A673 (cell line): ENCODE measurements at regions not wholly inside any gene's neighbourhood (a gene's known extent, or its start where the extent isn't known, plus 50 kb on each side); places are given as distances from the start of the nearest gene placed in this dataset.

Source experiments
- BruUV-seq: library from RNA; stranded (reverse); fragments of 400-500 nt; replicated peaks from 2 replicates; lab custom pipeline; 2021; lab: Mats Ljungman, UMichigan
- CTCF ChIA-PET: fragments of 300-600 bp; sonication (Branson Sonifier 250); formaldehyde crosslinking; loops from one replicate; lab custom pipeline; 2022; ENCODE audit warnings: antibody characterized with exemption; lab: Charles Lee
- POLR2A ChIA-PET: fragments of 300-600 bp; sonication (Branson Sonifier 250); formaldehyde crosslinking; loops from one replicate; lab custom pipeline; 2022; ENCODE audit warnings: antibody characterized with exemption; ENCODE audit not compliant: low non-redundant PET; lab: Charles Lee
- DNase-seq: peaks from one replicate; pipeline ENCODE4 v3.0.0-alpha.2; 2015; ENCODE audit warnings: low spot score
- H3K27ac ChIP-seq: fragments of 200-600 bp; sonication (generic); 2 replicates; pipeline ENCODE4 v1.5.1; 2016; ENCODE audit warnings: mixed run types, low read depth, mild to moderate bottlenecking, mixed read lengths, antibody characterized with exemption, low read length; ENCODE audit not compliant: poor library complexity, severe bottlenecking
- H3K27me3 ChIP-seq: fragments of 200-600 bp; sonication (generic); replicated peaks from 2 replicates; pipeline ENCODE4 v1.6.1; 2017; ENCODE audit warnings: mixed run types, low read depth, mild to moderate bottlenecking, mixed read lengths, antibody characterized with exemption, low read length; ENCODE audit not compliant: insufficient read depth, poor library complexity
- H3K36me3 ChIP-seq: fragments of 200-600 bp; sonication (generic); 2 replicates; pipeline ENCODE4 v1.6.1; 2016; ENCODE audit warnings: mixed run types, mild to moderate bottlenecking, mixed read lengths, antibody characterized with exemption, low read length; ENCODE audit not compliant: insufficient read depth, poor library complexity, severe bottlenecking
- H3K4me1 ChIP-seq: fragments of 200-600 bp; sonication (generic); 2 replicates; pipeline ENCODE4 v1.6.1; 2017; ENCODE audit warnings: mixed run types, mild to moderate bottlenecking, mixed read lengths, antibody characterized with exemption, low read length; ENCODE audit not compliant: insufficient read depth, poor library complexity, severe bottlenecking
- H3K4me3 ChIP-seq: fragments of 200-600 bp; sonication (generic); 2 replicates; pipeline ENCODE4 v1.5.1; 2016; ENCODE audit warnings: low read depth, mixed run types, mild to moderate bottlenecking, mixed read lengths, low read length; ENCODE audit not compliant: poor library complexity, severe bottlenecking
- H3K9me3 ChIP-seq: fragments of 200-600 bp; sonication (generic); 2 replicates; pipeline ENCODE4 v1.6.1; 2016; ENCODE audit warnings: mixed run types, low read depth, mild to moderate bottlenecking, mixed read lengths, antibody characterized with exemption, low read length; ENCODE audit not compliant: poor library complexity, severe bottlenecking
- EZH2 ChIP-seq: fragments of 200-600 bp; sonication (generic); IDR thresholded peaks from 2 replicates; pipeline ENCODE4 v1.6.1; 2017; ENCODE audit warnings: borderline replicate concordance, low read depth, mild to moderate bottlenecking, mixed read lengths, antibody characterized with exemption, low read length; ENCODE audit not compliant: poor library complexity, severe bottlenecking
- intact Hi-C: fragments of 100-400 bp; cut with micrococcal nuclease; formaldehyde crosslinking; loops from one replicate; pipeline ENCODE4 v1.10.0; 2022; ENCODE audit not compliant: unreplicated experiment
- TF ChIP-seq, protein P1 (sequence below): fragments of 300-800, 200-600 bp; sonication (generic); conservative IDR thresholded peaks from 2 replicates; pipeline ENCODE4 v1.5.1; 2017; ENCODE audit warnings: low read depth, mild to moderate bottlenecking, antibody characterized with exemption, low read length, moderate library complexity, mixed read lengths

DNA sequence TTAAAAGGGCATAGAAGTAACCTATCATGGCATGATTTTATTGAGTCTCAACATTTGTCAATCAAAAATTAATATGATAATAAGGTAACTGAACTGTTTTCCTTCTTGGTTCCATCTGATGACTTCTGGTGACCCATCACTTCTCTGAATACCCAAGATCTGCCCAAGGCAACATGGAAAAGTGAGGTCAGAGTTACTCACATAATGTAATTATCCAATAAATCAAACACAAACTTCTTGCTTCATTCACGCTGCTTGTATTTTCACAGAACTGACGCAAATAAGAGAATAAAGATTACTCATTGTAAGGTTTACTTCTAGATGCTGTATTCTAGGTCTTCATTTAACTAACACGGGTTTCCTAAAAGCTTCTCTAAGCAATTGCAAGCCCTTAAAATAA is 361.6 kb downstream of the RBM26 start:
- no TSS peak for BruUV-seq
- Histone ChIP-seq H3K4me3 (no peak overlapping the region), H3K4me1 (no peaks in the 10 kb centered on the region), H3K27ac (no peak overlapping the region), H3K27me3 (no peaks in the 10 kb centered on the region), H3K36me3 (no peaks in the 10 kb centered on the region), H3K9me3 (no peaks in the 10 kb centered on the region)
- intact Hi-C loops, result no loop called here
- ChIA-PET POLR2A (no interaction called here), CTCF (no interaction called here)
- DNase-seq, result no peak
- TF ChIP-seq EZH2, result no peak

DNA sequence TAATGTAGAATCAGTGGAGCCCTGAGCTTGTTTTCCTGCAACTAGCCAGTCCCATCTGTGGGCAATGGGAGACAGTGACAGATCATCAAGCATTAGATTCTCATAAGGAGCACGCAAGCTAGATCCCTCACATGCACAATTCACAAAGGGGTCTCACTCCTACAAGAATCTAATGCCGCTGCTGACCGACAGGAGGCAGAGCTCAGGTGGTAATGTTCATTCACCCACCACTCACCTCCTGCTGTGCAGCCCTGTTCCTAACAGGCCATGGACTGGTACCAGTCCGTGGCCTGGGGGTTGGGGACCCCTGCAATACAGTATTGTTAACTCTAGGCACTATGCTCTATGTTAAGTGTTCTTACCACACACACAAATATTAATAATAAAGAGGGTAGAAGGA is 362.8 kb downstream of the RBM26 start:
- no peak overlapping the region for H3K27ac ChIP-seq
- no peaks in the 10 kb centered on the region for H3K36me3 ChIP-seq
- H3K9me3 ChIP-seq, result no peaks in the 10 kb centered on the region
- no peak for DNase-seq
- H3K4me3 ChIP-seq, result no peak overlapping the region
- ChIA-PET CTCF (no interaction called here), POLR2A (no interaction called here)
- H3K4me1 ChIP-seq, result no peaks in the 10 kb centered on the region
- BruUV-seq, result no TSS peak
- intact Hi-C loops, result no loop called here
- TF ChIP-seq EZH2, result no peak
- TF ChIP-seq, protein P1, sequence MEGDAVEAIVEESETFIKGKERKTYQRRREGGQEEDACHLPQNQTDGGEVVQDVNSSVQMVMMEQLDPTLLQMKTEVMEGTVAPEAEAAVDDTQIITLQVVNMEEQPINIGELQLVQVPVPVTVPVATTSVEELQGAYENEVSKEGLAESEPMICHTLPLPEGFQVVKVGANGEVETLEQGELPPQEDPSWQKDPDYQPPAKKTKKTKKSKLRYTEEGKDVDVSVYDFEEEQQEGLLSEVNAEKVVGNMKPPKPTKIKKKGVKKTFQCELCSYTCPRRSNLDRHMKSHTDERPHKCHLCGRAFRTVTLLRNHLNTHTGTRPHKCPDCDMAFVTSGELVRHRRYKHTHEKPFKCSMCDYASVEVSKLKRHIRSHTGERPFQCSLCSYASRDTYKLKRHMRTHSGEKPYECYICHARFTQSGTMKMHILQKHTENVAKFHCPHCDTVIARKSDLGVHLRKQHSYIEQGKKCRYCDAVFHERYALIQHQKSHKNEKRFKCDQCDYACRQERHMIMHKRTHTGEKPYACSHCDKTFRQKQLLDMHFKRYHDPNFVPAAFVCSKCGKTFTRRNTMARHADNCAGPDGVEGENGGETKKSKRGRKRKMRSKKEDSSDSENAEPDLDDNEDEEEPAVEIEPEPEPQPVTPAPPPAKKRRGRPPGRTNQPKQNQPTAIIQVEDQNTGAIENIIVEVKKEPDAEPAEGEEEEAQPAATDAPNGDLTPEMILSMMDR, result no peak
- no peaks in the 10 kb centered on the region for H3K27me3 ChIP-seq

DNA sequence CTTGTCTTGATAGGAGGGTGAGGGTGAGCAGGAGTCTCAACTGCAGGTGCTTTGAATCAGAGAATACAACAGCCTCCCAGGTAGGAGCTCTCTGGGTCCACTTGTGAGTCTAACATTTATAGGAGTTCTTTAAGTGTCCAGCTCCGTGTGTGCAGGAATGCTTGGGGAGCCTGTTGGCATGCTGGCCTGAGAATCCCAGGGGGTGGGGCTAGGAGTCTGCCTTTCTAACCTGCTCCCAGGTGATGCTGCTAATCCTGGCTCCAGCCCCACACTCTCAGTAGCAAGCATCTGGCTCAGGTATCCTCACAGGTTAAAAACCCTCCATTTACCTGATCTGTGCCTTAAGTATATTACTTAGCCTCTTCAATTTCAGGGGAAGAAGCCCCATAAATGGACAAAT is 368.9 kb downstream of the RBM26 start:
- no peaks in the 10 kb centered on the region for H3K36me3 ChIP-seq
- no peaks in the 10 kb centered on the region for H3K4me1 ChIP-seq
- H3K4me3 ChIP-seq, result no peak overlapping the region
- H3K9me3 ChIP-seq, result no peaks in the 10 kb centered on the region
- BruUV-seq, result no TSS peak
- no peak for DNase-seq
- no peak overlapping the region for H3K27ac ChIP-seq
- no peaks in the 10 kb centered on the region for H3K27me3 ChIP-seq
- POLR2A ChIA-PET, result no interaction called here
- intact Hi-C loops, result no loop called here
- CTCF ChIA-PET, result no interaction called here
- TF ChIP-seq, protein P1, result no peak
- no peak for TF ChIP-seq EZH2

DNA sequence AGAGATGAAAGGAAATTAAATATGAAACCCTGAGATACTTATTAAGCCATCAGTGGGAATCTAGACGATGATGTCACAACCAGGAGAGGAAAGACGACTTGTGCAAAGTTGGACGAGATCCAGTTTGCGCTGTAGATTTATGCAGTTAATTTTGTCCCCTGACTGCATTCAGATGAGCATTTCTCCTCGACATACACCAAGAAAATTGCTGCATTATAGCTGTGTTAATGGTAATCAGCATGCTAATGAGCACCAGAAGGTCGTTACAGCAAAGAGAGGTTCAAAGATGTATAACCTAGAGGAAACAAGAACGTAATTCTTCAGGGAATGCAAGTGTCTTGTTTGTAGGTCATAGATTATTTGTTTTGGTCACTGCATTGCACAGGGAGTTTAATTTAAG is 371.7 kb downstream of the RBM26 start:
- no peak for TF ChIP-seq EZH2
- TF ChIP-seq, protein P1, result no peak
- ChIA-PET POLR2A (no interaction called here), CTCF (no interaction called here)
- intact Hi-C loops, result no loop called here
- H3K36me3 ChIP-seq, result no peaks in the 10 kb centered on the region
- DNase-seq, result peak; percentile 11
- peaks cover 6% of the 10 kb centered on the region for H3K27me3 ChIP-seq
- no peak overlapping the region for H3K4me3 ChIP-seq
- BruUV-seq, result no TSS peak
- no peaks in the 10 kb centered on the region for H3K9me3 ChIP-seq
- no peak overlapping the region for H3K27ac ChIP-seq
- no peaks in the 10 kb centered on the region for H3K4me1 ChIP-seq
